ENCODE measurements at regions not wholly inside any gene's neighbourhood (a gene's known extent, or its start where the extent isn't known, plus 50 kb on each side); places are given as distances from the start of the nearest gene placed in this dataset.
"Not testable (repeated sequence)": the region's sequence is repeated elsewhere in the genome, so short reads cannot be mapped to it uniquely, and the experiment has no call there.

GRCh38 chr15:60138397-60138968 lies 134.4 kb downstream of the FOXB1 start:
- no peak for DNase-seq

- DNase-seq = no peak
Measured at GRCh38 chr15:60152386-60152785, 148.3 kb downstream of the FOXB1 start.

- no peak for DNase-seq
Measured at GRCh38 chr15:60154764-60155325, 150.7 kb downstream of the FOXB1 start.

- DNase-seq = no peak
Measured at GRCh38 chr15:60155661-60156060, 151.6 kb downstream of the FOXB1 start.

GRCh38 chr15:60160909-60161308 lies 156.8 kb downstream of the FOXB1 start:
- no peak for DNase-seq

- DNase-seq = no peak
Measured at GRCh38 chr15:60161704-60162103, 157.6 kb downstream of the FOXB1 start.

GRCh38 chr15:60162251-60162967 lies 158.3 kb downstream of the FOXB1 start:
- DNase-seq = no peak

GRCh38 chr15:60162968-60163355 lies 158.9 kb downstream of the FOXB1 start:
- DNase-seq = no peak

GRCh38 chr15:60165111-60165510 lies 161.0 kb downstream of the FOXB1 start:
- no peak for DNase-seq

GRCh38 chr15:60172143-60172542 lies 168.0 kb downstream of the FOXB1 start:
- DNase-seq = no peak

GRCh38 chr15:60179786-60180391 lies 175.8 kb downstream of the FOXB1 start:
- DNase-seq = no peak

GRCh38 chr15:60181957-60182356 lies 177.8 kb downstream of the FOXB1 start:
- DNase-seq = not testable (repeated sequence)

GRCh38 chr15:60183366-60183765 lies 179.3 kb downstream of the FOXB1 start:
- DNase-seq = no peak

GRCh38 chr15:60184579-60184978 lies 180.5 kb downstream of the FOXB1 start:
- no peak for DNase-seq

- DNase-seq = no peak
Measured at GRCh38 chr15:60191016-60191415, 186.9 kb downstream of the FOXB1 start.

- no peak for DNase-seq
Measured at GRCh38 chr15:60191821-60192220, 187.7 kb downstream of the FOXB1 start.

- DNase-seq = no peak
Measured at GRCh38 chr15:60195611-60196010, 191.5 kb downstream of the FOXB1 start.

- no peak for DNase-seq
Measured at GRCh38 chr15:60204131-60204885, 193.5 kb downstream of the ANXA2 start.

GRCh38 chr15:60208709-60209108 lies 189.1 kb downstream of the ANXA2 start:
- no peak for DNase-seq

GRCh38 chr15:60212536-60212935 lies 185.2 kb downstream of the ANXA2 start:
- DNase-seq = no peak

GRCh38 chr15:60213377-60214000 lies 184.3 kb downstream of the ANXA2 start:
- no peak for DNase-seq

- DNase-seq = no peak
Measured at GRCh38 chr15:60214201-60214600, 183.6 kb downstream of the ANXA2 start.

All from stimulated activated CD4-positive, alpha-beta T cell treated with anti-CD3 and anti-CD28 coated beads, Interleukin-4, amount 100 ng/mL, for 1 hour (primary cell).